SJCRH30 (cell line): ENCODE measurements at regions not wholly inside any gene's neighbourhood (a gene's known extent, or its start where the extent isn't known, plus 50 kb on each side); places are given as distances from the start of the nearest gene placed in this dataset.

Source experiments
- DNase-seq, 2 experiments: peaks; one replicate each; pipeline ENCODE4 v3.0.0-alpha.2; 2015 to 2020
- H3K27ac ChIP-seq: fragments of 250-450 bp; sonication (Bioruptor Pico); 2 replicates; pipeline ENCODE4 v1.5.1; 2020; ENCODE audit warnings: mild to moderate bottlenecking, moderate library complexity
- H3K27me3 ChIP-seq: fragments of 250-450 bp; sonication (Bioruptor Pico); 2 replicates; pipeline ENCODE4 v1.5.1; 2020; ENCODE audit warnings: mild to moderate bottlenecking, moderate library complexity
- H3K36me3 ChIP-seq: fragments of 250-450 bp; sonication (Bioruptor Pico); 2 replicates; pipeline ENCODE4 v1.5.1; 2020; ENCODE audit warnings: mild to moderate bottlenecking, moderate library complexity
- H3K4me1 ChIP-seq: fragments of 250-450 bp; sonication (Bioruptor Pico); 2 replicates; pipeline ENCODE4 v1.5.1; 2020; ENCODE audit warnings: mild to moderate bottlenecking, moderate library complexity
- H3K4me3 ChIP-seq: fragments of 250-450 bp; sonication (Bioruptor Pico); 2 replicates; pipeline ENCODE4 v1.5.1; 2020; ENCODE audit warnings: mild to moderate bottlenecking, moderate library complexity
- H3K9me3 ChIP-seq: fragments of 250-450 bp; sonication (Bioruptor Pico); replicated peaks from 2 replicates; pipeline ENCODE4 v1.5.1; 2020; ENCODE audit warnings: mild to moderate bottlenecking, moderate library complexity

DNA sequence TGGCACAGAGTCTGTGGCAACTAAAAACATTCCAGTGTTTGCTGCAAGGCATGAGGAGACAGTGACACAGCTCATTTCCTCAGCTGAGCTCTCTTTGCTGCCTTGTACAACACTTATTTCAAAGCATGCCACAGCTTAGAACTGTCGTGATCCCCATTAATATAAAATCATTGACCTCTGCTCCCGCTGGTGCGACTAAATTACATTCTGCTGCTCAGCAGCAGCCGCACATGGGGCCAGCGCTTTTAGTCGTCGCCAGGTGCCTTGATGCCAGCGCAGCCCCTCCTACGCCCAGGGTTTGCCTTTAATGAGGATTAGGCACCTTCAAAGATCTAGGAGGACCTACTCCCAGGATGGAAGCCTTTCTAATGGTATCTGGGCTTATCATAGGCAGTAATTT lies 717.9 kb upstream of the POU3F2 start:
- no peak overlapping the region for H3K4me3 ChIP-seq
- no peaks in the 10 kb centered on the region for H3K27me3 ChIP-seq
- H3K4me1 ChIP-seq: no peaks in the 10 kb centered on the region
- no peak for DNase-seq
- H3K27ac ChIP-seq: no peak overlapping the region
- H3K9me3 ChIP-seq: no peaks in the 10 kb centered on the region
- no peaks in the 10 kb centered on the region for H3K36me3 ChIP-seq

DNA sequence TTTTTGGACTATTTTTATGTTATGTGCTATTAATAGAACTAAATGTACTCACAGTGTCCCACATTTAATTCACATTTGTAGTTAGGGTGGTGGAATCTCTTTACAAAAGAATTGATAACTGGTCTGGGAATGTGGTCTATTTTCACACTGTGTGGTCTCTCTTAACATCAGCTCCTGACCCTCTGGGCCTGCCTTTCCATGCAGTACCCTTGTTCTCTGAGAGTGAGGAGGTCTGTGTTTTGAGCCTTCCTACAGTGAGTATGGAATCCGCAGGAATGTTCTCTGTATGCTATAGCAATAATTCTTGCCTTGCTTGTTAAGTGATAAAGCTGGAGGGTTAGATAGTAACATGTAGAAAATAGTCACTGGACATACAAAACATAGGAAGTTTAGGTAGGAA lies 717.3 kb upstream of the POU3F2 start:
- no peak for DNase-seq
- Histone ChIP-seq H3K9me3 (no peaks in the 10 kb centered on the region), H3K4me3 (no peak overlapping the region), H3K27me3 (no peaks in the 10 kb centered on the region), H3K4me1 (no peaks in the 10 kb centered on the region), H3K36me3 (no peaks in the 10 kb centered on the region), H3K27ac (no peak overlapping the region)

- H3K27me3 ChIP-seq: no peaks in the 10 kb centered on the region
- no peak overlapping the region for H3K4me3 ChIP-seq
- no peaks in the 10 kb centered on the region for H3K4me1 ChIP-seq
- no peaks in the 10 kb centered on the region for H3K9me3 ChIP-seq
- DNase-seq: no peak
- H3K36me3 ChIP-seq: no peaks in the 10 kb centered on the region
- H3K27ac ChIP-seq: no peak overlapping the region
Observed at GRCh38 chr6:98118397-98119045, 715.9 kb upstream of the POU3F2 start.

- no peak overlapping the region for H3K27ac ChIP-seq
- no peak overlapping the region for H3K4me3 ChIP-seq
- no peaks in the 10 kb centered on the region for H3K27me3 ChIP-seq
- no peaks in the 10 kb centered on the region for H3K4me1 ChIP-seq
- no peaks in the 10 kb centered on the region for H3K36me3 ChIP-seq
- no peaks in the 10 kb centered on the region for H3K9me3 ChIP-seq
- DNase-seq: no peak
Observed at GRCh38 chr6:98124171-98124570, 710.2 kb upstream of the POU3F2 start.

GRCh38 chr6:98131290-98131990 lies 702.9 kb upstream of the POU3F2 start:
- Histone ChIP-seq H3K4me3 (no peak overlapping the region), H3K36me3 (no peaks in the 10 kb centered on the region)

GRCh38 chr6:98136333-98136732 lies 698.0 kb upstream of the POU3F2 start:
- DNase-seq: no peak
- Histone ChIP-seq H3K9me3 (no peaks in the 10 kb centered on the region), H3K4me1 (no peaks in the 10 kb centered on the region), H3K27me3 (no peaks in the 10 kb centered on the region), H3K4me3 (no peak overlapping the region), H3K36me3 (no peaks in the 10 kb centered on the region), H3K27ac (no peak overlapping the region)

More at GRCh38 chr6:98131290-98131990, 702.9 kb upstream of the POU3F2 start:
- no peaks in the 10 kb centered on the region for H3K27me3 ChIP-seq
- DNase-seq: no peak
- no peaks in the 10 kb centered on the region for H3K4me1 ChIP-seq
- no peaks in the 10 kb centered on the region for H3K9me3 ChIP-seq
- H3K27ac ChIP-seq: no peak overlapping the region

DNA sequence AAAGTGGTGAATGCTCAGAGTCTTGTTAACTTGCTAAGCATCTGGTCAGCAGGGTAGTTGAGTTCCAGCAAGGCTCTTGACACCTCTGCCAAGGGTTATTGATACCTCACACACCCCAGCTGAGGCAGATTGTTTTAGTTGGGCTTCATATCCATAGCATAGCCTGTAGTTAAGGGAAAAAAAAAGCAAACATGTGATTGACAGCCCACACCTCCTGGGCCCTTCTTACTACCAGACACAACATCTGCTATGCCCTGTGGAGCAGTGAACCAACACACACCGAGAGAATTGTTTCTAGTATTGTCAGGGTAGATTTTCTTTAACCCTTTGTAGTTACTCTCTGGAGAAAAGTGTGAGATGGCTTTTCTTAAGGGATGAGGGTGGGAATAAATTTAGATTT lies 697.0 kb upstream of the POU3F2 start:
- Histone ChIP-seq H3K4me1 (no peaks in the 10 kb centered on the region), H3K9me3 (no peaks in the 10 kb centered on the region), H3K27ac (no peak overlapping the region), H3K4me3 (no peak overlapping the region), H3K27me3 (no peaks in the 10 kb centered on the region), H3K36me3 (no peaks in the 10 kb centered on the region)
- no peak for DNase-seq

DNA sequence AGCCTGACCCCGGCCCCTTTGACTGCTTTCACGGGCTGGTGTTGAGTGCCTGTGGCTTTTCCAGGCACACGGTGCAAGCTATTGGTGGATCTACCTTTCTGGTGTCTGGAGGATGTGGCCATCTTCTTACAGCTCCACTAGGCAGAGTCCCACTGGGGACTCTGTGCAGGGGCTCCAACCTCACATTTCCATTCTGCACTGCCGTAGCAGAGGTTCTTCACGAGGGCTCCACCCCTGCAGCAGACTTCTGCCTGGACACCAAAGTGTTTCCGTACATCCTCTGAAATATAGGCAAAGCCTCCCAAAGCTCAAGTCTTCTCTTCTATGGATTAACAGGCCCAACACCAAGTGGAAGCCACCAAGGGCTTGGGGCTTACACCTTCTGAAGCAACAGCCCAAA lies 691.5 kb upstream of the POU3F2 start:
- no peak overlapping the region for H3K27ac ChIP-seq
- H3K4me3 ChIP-seq: no peak overlapping the region
- DNase-seq: no peak
- no peaks in the 10 kb centered on the region for H3K27me3 ChIP-seq
- H3K4me1 ChIP-seq: no peaks in the 10 kb centered on the region
- H3K36me3 ChIP-seq: no peaks in the 10 kb centered on the region
- no peaks in the 10 kb centered on the region for H3K9me3 ChIP-seq

DNA sequence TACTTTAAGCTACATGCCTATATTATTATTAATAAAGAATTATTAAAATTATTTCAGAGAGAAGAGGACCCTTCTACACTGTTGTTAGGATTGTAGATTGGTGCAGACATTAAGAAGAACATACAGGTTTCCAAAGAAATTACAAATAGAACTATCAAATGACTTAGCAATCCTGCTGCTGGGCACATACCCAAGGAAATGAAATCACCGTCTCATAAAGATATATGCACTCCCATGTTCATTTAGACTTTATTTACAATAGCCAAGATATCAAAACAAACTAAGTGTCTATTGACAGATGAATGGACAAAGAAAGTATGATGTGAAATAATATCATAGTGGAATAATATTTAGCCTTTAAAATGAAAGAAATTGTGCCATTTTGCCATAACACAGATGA lies 687.7 kb upstream of the POU3F2 start:
- H3K27ac ChIP-seq: no peak overlapping the region
- H3K36me3 ChIP-seq: no peaks in the 10 kb centered on the region
- no peak overlapping the region for H3K4me3 ChIP-seq
- DNase-seq: no peak
- H3K4me1 ChIP-seq: no peaks in the 10 kb centered on the region
- no peaks in the 10 kb centered on the region for H3K27me3 ChIP-seq
- no peaks in the 10 kb centered on the region for H3K9me3 ChIP-seq

GRCh38 chr6:98156580-98156979 lies 677.8 kb upstream of the POU3F2 start:
- Histone ChIP-seq H3K4me1 (no peaks in the 10 kb centered on the region), H3K4me3 (no peak overlapping the region), H3K27ac (no peak overlapping the region), H3K36me3 (no peaks in the 10 kb centered on the region), H3K27me3 (no peaks in the 10 kb centered on the region), H3K9me3 (no peaks in the 10 kb centered on the region)
- no peak for DNase-seq

- no peak overlapping the region for H3K4me3 ChIP-seq
- no peaks in the 10 kb centered on the region for H3K9me3 ChIP-seq
- no peak overlapping the region for H3K27ac ChIP-seq
- no peaks in the 10 kb centered on the region for H3K4me1 ChIP-seq
- DNase-seq: no peak
- H3K27me3 ChIP-seq: no peaks in the 10 kb centered on the region
- H3K36me3 ChIP-seq: no peaks in the 10 kb centered on the region
Observed at GRCh38 chr6:98179606-98180005, 654.8 kb upstream of the POU3F2 start.

GRCh38 chr6:98200084-98200483 lies 634.3 kb upstream of the POU3F2 start:
- H3K9me3 ChIP-seq: no peaks in the 10 kb centered on the region
- H3K27ac ChIP-seq: no peak overlapping the region
- H3K4me3 ChIP-seq: no peak overlapping the region
- no peaks in the 10 kb centered on the region for H3K27me3 ChIP-seq
- H3K36me3 ChIP-seq: no peaks in the 10 kb centered on the region
- no peak for DNase-seq
- no peaks in the 10 kb centered on the region for H3K4me1 ChIP-seq

- no peaks in the 10 kb centered on the region for H3K9me3 ChIP-seq
- H3K4me3 ChIP-seq: no peak overlapping the region
- H3K36me3 ChIP-seq: no peaks in the 10 kb centered on the region
- no peaks in the 10 kb centered on the region for H3K4me1 ChIP-seq
- DNase-seq: peak in 1 of 2 experiments; percentile 54
- H3K27ac ChIP-seq: no peak overlapping the region
- no peaks in the 10 kb centered on the region for H3K27me3 ChIP-seq
Observed at GRCh38 chr6:98203170-98203806, 631.1 kb upstream of the POU3F2 start.

- Histone ChIP-seq H3K4me1 (no peaks in the 10 kb centered on the region), H3K36me3 (no peaks in the 10 kb centered on the region), H3K4me3 (no peak overlapping the region), H3K27ac (no peak overlapping the region), H3K9me3 (no peaks in the 10 kb centered on the region), H3K27me3 (no peaks in the 10 kb centered on the region)
- no peak for DNase-seq
Observed at GRCh38 chr6:98212468-98212867, 621.9 kb upstream of the POU3F2 start.

GRCh38 chr6:98215531-98215930 lies 618.8 kb upstream of the POU3F2 start:
- Histone ChIP-seq H3K27me3 (no peaks in the 10 kb centered on the region), H3K9me3 (no peaks in the 10 kb centered on the region), H3K27ac (no peak overlapping the region), H3K4me1 (no peaks in the 10 kb centered on the region), H3K36me3 (no peaks in the 10 kb centered on the region), H3K4me3 (no peak overlapping the region)
- no peak for DNase-seq
